ENCODE measurements at regions not wholly inside any gene's neighbourhood (a gene's known extent, or its start where the extent isn't known, plus 50 kb on each side); places are given as distances from the start of the nearest gene placed in this dataset.

GRCh38 chr2:144670738-144671137, 150.8 kb upstream of the ZEB2 start (continued):
- TF ChIP-seq CSDC2 (CRISPR knock-in tag; IDR thresholded peaks at IDR 0.05) (no peak), ZNF565 (CRISPR knock-in tag; conservative IDR thresholded peaks at IDR 0.05; ENCODE audit: low read depth) (no peak)

GRCh38 chr2:144670080-144670479, 150.2 kb upstream of the ZEB2 start:
- TF ChIP-seq ISL1 (CRISPR knock-in tag; IDR thresholded peaks at IDR 0.05) (no peak), ZNF565 (CRISPR knock-in tag; conservative IDR thresholded peaks at IDR 0.05; ENCODE audit: low read depth) (no peak), TOX (CRISPR knock-in tag; IDR thresholded peaks at IDR 0.05; ENCODE audit: borderline replicate concordance) (no peak), GLIS3 (CRISPR knock-in tag; IDR thresholded peaks at IDR 0.05) (no peak), ZFP3 (CRISPR knock-in tag; IDR thresholded peaks at IDR 0.05) (no peak), ZNF8 (CRISPR knock-in tag; IDR thresholded peaks at IDR 0.05) (no peak), PATZ1 (CRISPR knock-in tag; IDR thresholded peaks at IDR 0.05; ENCODE audit: borderline replicate concordance) (no peak), BACH2 (CRISPR knock-in tag; IDR thresholded peaks at IDR 0.05; ENCODE audit: borderline replicate concordance) (no peak)
- no peak for ATAC-seq

- TF ChIP-seq ZNF565 (CRISPR knock-in tag; conservative IDR thresholded peaks at IDR 0.05; ENCODE audit: low read depth) (no peak), OSR1 (CRISPR knock-in tag; IDR thresholded peaks at IDR 0.05) (no peak), CREB5 (CRISPR knock-in tag; IDR thresholded peaks at IDR 0.05; ENCODE audit: low read depth) (no peak), TSHZ2 (CRISPR knock-in tag; IDR thresholded peaks at IDR 0.05) (no peak), PPARA (CRISPR knock-in tag; IDR thresholded peaks at IDR 0.05; ENCODE audit: borderline replicate concordance) (no peak), ZNF70 (CRISPR knock-in tag; IDR thresholded peaks at IDR 0.05) (no peak), ARNTL (CRISPR knock-in tag; IDR thresholded peaks at IDR 0.05; ENCODE audit: borderline replicate concordance, low read depth) (no peak)
- ATAC-seq, result no peak
These were observed 149.5 kb upstream of the ZEB2 start for GRCh38 chr2:144669196-144669987.

DNA sequence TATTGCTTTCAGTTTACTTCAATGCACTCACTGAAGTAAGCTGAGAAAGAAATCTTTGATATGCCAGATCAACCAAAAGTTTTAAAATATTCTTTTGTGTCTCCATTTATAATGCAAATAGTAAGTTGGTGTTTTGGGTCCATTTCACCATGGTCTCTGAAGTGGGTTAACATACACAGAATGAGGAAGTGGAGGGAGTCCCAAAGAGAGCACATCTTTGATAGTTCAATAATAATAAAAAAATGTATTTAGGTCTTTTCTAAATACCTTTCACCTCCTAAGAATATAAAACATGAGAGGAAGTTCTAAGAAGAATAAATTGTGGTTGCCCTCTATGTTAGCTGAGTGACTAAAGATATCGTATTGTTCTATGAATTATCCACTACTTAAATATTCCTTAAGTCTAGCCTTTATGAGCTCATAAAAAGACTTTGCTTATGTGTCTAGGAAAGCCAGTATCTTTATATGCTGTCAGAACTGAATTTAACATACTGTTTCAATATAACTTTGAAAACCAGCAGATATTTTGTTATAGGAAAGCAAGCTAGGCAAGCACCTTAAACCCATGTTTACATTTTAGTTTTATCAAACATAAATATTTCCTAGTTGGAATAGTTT, 148.7 kb upstream of the ZEB2 start:
- ATAC-seq, result no peak
- TF ChIP-seq OSR1 (CRISPR knock-in tag; IDR thresholded peaks at IDR 0.05), result no peak
- no peak for TF ChIP-seq ZFP3 (CRISPR knock-in tag; IDR thresholded peaks at IDR 0.05)
- no peak for TF ChIP-seq ESRRG (CRISPR knock-in tag; IDR thresholded peaks at IDR 0.05)
- TF ChIP-seq CREB5 (CRISPR knock-in tag; IDR thresholded peaks at IDR 0.05; ENCODE audit: low read depth), result no peak

DNA sequence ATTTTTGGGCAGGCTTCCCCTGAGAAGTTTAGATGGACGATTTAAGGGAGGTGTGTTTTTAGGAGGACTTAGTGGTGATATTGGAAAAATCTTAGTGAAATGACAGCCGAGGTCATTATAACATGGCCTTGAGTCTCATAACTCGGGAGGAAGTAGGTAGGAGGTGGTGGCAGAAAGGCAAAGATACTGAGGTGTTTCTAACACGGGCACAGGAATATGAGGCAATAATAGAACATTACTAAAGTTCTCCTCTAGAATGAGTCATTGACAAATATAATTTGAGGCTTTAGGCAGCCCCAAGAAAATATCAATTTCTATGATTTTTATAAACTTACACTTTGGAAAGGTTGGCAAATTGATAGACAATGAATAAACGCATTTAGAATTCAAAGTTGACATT, 146.1 kb upstream of the ZEB2 start:
- ATAC-seq, result no peak
- TF ChIP-seq TCF4 (CRISPR knock-in tag; IDR thresholded peaks at IDR 0.05; ENCODE audit: borderline replicate concordance) (no peak), TOX (CRISPR knock-in tag; IDR thresholded peaks at IDR 0.05; ENCODE audit: borderline replicate concordance) (no peak), SNAI2 (CRISPR knock-in tag; IDR thresholded peaks at IDR 0.05) (no peak), ZNF8 (CRISPR knock-in tag; IDR thresholded peaks at IDR 0.05) (no peak), ISL1 (CRISPR knock-in tag; IDR thresholded peaks at IDR 0.05) (no peak), ZNF70 (CRISPR knock-in tag; IDR thresholded peaks at IDR 0.05) (no peak), GLIS3 (CRISPR knock-in tag; IDR thresholded peaks at IDR 0.05) (no peak), PATZ1 (CRISPR knock-in tag; IDR thresholded peaks at IDR 0.05; ENCODE audit: borderline replicate concordance) (no peak), ESRRG (CRISPR knock-in tag; IDR thresholded peaks at IDR 0.05) (no peak), ZFP30 (CRISPR knock-in tag; IDR thresholded peaks at IDR 0.05) (no peak), PPARA (CRISPR knock-in tag; IDR thresholded peaks at IDR 0.05; ENCODE audit: borderline replicate concordance) (no peak), ZC3H10 (CRISPR knock-in tag; IDR thresholded peaks at IDR 0.05) (no peak)
- TF ChIP-seq, protein P1, sequence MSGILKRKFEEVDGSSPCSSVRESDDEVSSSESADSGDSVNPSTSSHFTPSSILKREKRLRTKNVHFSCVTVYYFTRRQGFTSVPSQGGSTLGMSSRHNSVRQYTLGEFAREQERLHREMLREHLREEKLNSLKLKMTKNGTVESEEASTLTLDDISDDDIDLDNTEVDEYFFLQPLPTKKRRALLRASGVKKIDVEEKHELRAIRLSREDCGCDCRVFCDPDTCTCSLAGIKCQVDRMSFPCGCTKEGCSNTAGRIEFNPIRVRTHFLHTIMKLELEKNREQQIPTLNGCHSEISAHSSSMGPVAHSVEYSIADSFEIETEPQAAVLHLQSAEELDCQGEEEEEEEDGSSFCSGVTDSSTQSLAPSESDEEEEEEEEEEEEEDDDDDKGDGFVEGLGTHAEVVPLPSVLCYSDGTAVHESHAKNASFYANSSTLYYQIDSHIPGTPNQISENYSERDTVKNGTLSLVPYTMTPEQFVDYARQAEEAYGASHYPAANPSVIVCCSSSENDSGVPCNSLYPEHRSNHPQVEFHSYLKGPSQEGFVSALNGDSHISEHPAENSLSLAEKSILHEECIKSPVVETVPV (CRISPR knock-in tag; IDR thresholded peaks at IDR 0.05), result no peak
